Central memory CD8-positive, alpha-beta T cell (primary cell): ENCODE measurements at regions not wholly inside any gene's neighbourhood (a gene's known extent, or its start where the extent isn't known, plus 50 kb on each side); places are given as distances from the start of the nearest gene placed in this dataset.
A peak's percentile ranks its signal among the peaks of the same experiment; 100 is the strongest.

Experiments used
- ATAC-seq: fragments of 150-1000 bp; cut with Tn5 transposase; replicated peaks from 2 replicates; pipeline ENCODE4 v1.10.0; 2022; ENCODE audit warnings: mild to moderate bottlenecking, moderate FRiP score, moderate number of reproducible peaks; ENCODE audit not compliant: poor library complexity, severe bottlenecking; ENCODE audit errors: extremely low read depth
- DNase-seq, 2 donors: peaks; one replicate each; pipeline ENCODE4 v3.0.0; 2021; ENCODE audit warnings: low spot score in 2 of 2
- H3K27ac Mint-ChIP-seq: one replicate; pipeline ENCODE4 v1.8.0; 2022; ENCODE audit warnings: low read depth, mild to moderate bottlenecking, moderate library complexity, mixed read lengths
- H3K27me3 Mint-ChIP-seq: one replicate; pipeline ENCODE4 v1.8.0; 2022; ENCODE audit warnings: mixed read lengths
- H3K36me3 Mint-ChIP-seq: one replicate; pipeline ENCODE4 v1.8.0; 2022; ENCODE audit warnings: mild to moderate bottlenecking, moderate library complexity, mixed read lengths; ENCODE audit not compliant: insufficient read depth
- H3K4me1 Mint-ChIP-seq: one replicate; pipeline ENCODE4 v1.8.0; 2022; ENCODE audit warnings: mixed read lengths
- H3K4me3 Mint-ChIP-seq: one replicate; pipeline ENCODE4 v1.8.0; 2022; ENCODE audit warnings: mild to moderate bottlenecking, moderate library complexity, mixed read lengths
- H3K9me3 Mint-ChIP-seq: one replicate; pipeline ENCODE4 v1.8.0; 2022; ENCODE audit warnings: mixed read lengths

DNA sequence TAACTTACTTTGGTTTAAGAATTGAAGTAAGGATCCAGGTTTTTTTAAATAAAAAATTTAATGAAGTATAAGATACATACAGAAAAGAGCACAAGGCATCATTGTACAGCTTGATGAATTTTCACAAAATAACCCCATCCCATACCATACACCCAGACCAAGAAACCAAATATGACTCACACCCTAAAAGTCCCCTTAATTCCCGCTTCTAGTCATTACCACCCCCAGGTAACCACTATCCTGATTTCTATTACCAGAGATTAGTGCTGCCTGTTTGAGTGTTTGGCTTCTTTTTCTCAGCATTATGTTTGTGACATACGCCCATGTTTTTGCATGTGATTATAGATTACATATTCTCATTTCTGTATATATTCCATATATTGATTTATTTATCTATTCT is 98.5 kb upstream of the HIVEP3 start:
- no peak overlapping the region for H3K4me3 Mint-ChIP-seq
- no peaks in the 10 kb centered on the region for H3K36me3 Mint-ChIP-seq
- no peak for ATAC-seq
- no peak overlapping the region for H3K27ac Mint-ChIP-seq
- peaks cover 21% of the 10 kb centered on the region for H3K4me1 Mint-ChIP-seq
- no peak for DNase-seq
- no peaks in the 10 kb centered on the region for H3K9me3 Mint-ChIP-seq
- no peaks in the 10 kb centered on the region for H3K27me3 Mint-ChIP-seq

- H3K27ac Mint-ChIP-seq: no peak overlapping the region
- no peak overlapping the region for H3K4me3 Mint-ChIP-seq
- peaks cover 41% of the 10 kb centered on the region for H3K4me1 Mint-ChIP-seq
- ATAC-seq (no peak), DNase-seq (no peak)
- no peaks in the 10 kb centered on the region for H3K9me3 Mint-ChIP-seq
- no peaks in the 10 kb centered on the region for H3K27me3 Mint-ChIP-seq
- H3K36me3 Mint-ChIP-seq: no peaks in the 10 kb centered on the region
These were observed 96.1 kb upstream of the HIVEP3 start for GRCh38 chr1:42014823-42015222.

DNA sequence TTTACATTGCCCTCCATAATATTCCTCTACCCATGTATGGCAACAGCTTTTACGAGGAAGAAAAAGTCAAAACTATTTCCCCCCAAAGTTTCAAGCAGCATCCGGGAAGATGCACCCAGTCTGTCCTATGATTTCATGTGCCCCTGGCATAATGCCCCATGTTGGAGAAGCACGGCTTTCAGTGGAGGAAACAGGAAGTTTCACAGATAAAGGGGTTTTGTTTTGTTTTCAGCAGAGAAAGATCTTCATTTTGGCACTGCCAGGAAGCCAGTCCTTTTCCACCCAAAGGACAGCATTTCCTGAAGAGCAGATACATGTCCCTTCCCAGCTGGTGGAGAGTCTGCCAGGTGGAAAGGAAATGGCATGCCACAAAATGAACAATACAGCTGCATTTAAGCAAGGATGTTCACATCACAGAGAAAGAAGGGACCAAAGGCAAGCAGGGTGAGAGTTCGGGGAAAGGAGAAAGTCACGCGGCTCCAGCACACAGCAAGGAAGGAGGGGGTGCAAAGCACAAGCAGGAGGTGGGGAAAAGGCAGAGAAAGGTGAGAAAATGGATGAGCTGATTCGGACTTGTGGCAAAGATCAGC is 95.3 kb upstream of the HIVEP3 start:
- no peaks in the 10 kb centered on the region for H3K36me3 Mint-ChIP-seq
- H3K4me3 Mint-ChIP-seq: peak overlapping the region; percentile 21
- H3K27ac Mint-ChIP-seq: peak overlapping the region; percentile 1
- DNase-seq (no peak), ATAC-seq (no peak)
- no peaks in the 10 kb centered on the region for H3K27me3 Mint-ChIP-seq
- H3K4me1 Mint-ChIP-seq: peaks cover 48% of the 10 kb centered on the region
- no peaks in the 10 kb centered on the region for H3K9me3 Mint-ChIP-seq

DNA sequence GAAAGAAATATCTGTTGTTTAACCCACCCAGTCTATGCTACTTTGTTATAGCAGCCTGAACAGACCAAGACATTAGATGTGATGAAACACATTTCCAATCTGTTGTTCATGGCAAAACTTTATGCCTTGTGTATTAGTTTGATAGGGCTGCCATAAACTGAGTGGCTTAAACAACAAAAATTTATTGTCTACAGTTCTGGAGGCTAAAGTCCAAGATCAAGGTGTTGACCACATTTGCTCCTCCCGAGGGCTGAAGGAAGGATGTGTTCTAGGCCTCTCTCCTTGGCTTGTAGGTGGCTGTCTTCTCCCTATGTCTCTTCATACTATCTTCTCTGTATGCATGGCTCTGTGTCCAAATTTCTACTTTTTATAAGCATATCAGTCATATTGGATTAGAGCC is 94.1 kb upstream of the HIVEP3 start:
- H3K4me1 Mint-ChIP-seq: peaks cover 58% of the 10 kb centered on the region
- no peak overlapping the region for H3K27ac Mint-ChIP-seq
- no peak for DNase-seq

GRCh38 chr1:42010381-42010780 is 91.7 kb upstream of the HIVEP3 start:
- Mint-ChIP-seq H3K27me3 (no peaks in the 10 kb centered on the region), H3K9me3 (no peaks in the 10 kb centered on the region), H3K4me3 (no peak overlapping the region), H3K4me1 (peaks cover 61% of the 10 kb centered on the region), H3K27ac (no peak overlapping the region), H3K36me3 (no peaks in the 10 kb centered on the region)
- DNase-seq (no peak), ATAC-seq (no peak)

More for the DNA sequence above, 94.1 kb upstream of the HIVEP3 start:
- ATAC-seq: no peak
- no peaks in the 10 kb centered on the region for H3K27me3 Mint-ChIP-seq
- no peak overlapping the region for H3K4me3 Mint-ChIP-seq
- H3K36me3 Mint-ChIP-seq: no peaks in the 10 kb centered on the region
- no peaks in the 10 kb centered on the region for H3K9me3 Mint-ChIP-seq

DNA sequence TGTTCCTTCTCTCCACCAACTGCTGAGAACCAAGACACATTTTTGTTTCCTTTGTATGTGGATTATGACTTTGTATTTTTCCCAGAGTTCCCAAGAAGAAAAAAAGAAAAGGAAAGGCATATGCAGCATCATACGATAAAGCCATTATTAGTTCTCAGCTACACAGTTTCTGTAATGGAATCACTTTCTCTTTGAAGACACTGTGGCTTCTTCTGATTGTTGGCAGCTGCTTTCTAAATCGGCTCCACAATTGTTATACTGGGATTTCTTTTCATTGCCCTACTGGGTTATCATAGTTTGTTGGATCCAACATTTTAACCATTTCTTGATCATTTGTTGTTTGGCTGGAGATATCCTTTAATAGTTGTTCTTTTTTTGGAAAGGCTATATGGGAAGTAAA is 89.5 kb upstream of the HIVEP3 start:
- peaks cover 49% of the 10 kb centered on the region for H3K4me1 Mint-ChIP-seq
- ATAC-seq (no peak), DNase-seq (no peak)
- H3K36me3 Mint-ChIP-seq: no peaks in the 10 kb centered on the region
- H3K27ac Mint-ChIP-seq: no peak overlapping the region
- no peaks in the 10 kb centered on the region for H3K27me3 Mint-ChIP-seq
- no peak overlapping the region for H3K4me3 Mint-ChIP-seq
- no peaks in the 10 kb centered on the region for H3K9me3 Mint-ChIP-seq

DNA sequence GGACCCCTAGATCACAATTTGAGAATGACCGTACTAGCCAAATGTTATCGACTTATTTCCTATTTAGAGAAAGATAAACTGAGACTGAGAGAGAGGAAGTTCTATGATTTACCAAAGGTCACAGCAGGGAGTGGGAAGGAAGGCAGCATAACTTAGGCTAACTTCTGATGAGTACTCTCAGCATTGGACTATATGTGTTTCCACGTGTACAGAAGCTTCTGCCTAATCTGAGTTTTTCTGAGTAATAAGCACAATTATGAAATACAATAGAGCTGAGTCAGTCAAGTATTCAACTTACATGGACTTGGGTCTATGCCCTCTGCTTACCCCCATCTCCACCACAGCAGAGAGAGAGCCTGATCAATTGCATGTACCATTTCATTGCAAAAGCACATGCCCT is 88.1 kb upstream of the HIVEP3 start:
- ATAC-seq (no peak), DNase-seq (no peak)
- H3K27ac Mint-ChIP-seq: no peak overlapping the region
- H3K27me3 Mint-ChIP-seq: no peaks in the 10 kb centered on the region
- no peak overlapping the region for H3K4me3 Mint-ChIP-seq
- H3K36me3 Mint-ChIP-seq: no peaks in the 10 kb centered on the region
- H3K9me3 Mint-ChIP-seq: no peaks in the 10 kb centered on the region
- peaks cover 44% of the 10 kb centered on the region for H3K4me1 Mint-ChIP-seq

- Mint-ChIP-seq H3K9me3 (no peaks in the 10 kb centered on the region), H3K27me3 (no peaks in the 10 kb centered on the region), H3K4me1 (peaks cover 39% of the 10 kb centered on the region), H3K36me3 (no peaks in the 10 kb centered on the region), H3K4me3 (no peak overlapping the region), H3K27ac (no peak overlapping the region)
- DNase-seq (no peak), ATAC-seq (no peak)
These were observed 87.4 kb upstream of the HIVEP3 start for GRCh38 chr1:42006093-42006492.

- Mint-ChIP-seq H3K9me3 (no peaks in the 10 kb centered on the region), H3K27ac (no peak overlapping the region), H3K27me3 (no peaks in the 10 kb centered on the region), H3K4me3 (no peak overlapping the region), H3K36me3 (no peaks in the 10 kb centered on the region), H3K4me1 (peaks cover 34% of the 10 kb centered on the region)
- ATAC-seq: no peak
- no peak for DNase-seq
These were observed 86.8 kb upstream of the HIVEP3 start for GRCh38 chr1:42005530-42005929.

DNA sequence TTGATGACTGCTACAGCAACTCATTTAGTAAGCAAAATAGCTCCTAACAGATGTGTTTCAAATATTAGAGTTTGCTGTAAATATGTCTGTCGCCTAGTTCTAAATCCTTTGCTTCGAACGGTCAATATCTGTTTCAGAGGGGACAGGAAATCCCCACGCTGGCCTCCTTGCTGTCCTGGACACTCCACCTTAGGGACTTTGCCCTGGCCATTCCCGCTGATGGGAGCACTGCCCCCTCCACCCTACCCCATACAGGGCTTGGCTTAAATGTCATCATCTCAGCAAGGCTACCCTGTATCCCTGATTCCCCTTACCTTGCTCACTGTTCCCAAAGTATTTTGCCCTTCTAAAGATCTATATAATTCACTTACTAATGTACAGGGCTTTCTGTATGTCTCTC is 86.1 kb upstream of the HIVEP3 start:
- Mint-ChIP-seq H3K9me3 (no peaks in the 10 kb centered on the region), H3K27ac (no peak overlapping the region), H3K4me3 (no peak overlapping the region), H3K36me3 (no peaks in the 10 kb centered on the region), H3K27me3 (no peaks in the 10 kb centered on the region), H3K4me1 (peaks cover 28% of the 10 kb centered on the region)
- ATAC-seq: no peak
- no peak for DNase-seq

DNA sequence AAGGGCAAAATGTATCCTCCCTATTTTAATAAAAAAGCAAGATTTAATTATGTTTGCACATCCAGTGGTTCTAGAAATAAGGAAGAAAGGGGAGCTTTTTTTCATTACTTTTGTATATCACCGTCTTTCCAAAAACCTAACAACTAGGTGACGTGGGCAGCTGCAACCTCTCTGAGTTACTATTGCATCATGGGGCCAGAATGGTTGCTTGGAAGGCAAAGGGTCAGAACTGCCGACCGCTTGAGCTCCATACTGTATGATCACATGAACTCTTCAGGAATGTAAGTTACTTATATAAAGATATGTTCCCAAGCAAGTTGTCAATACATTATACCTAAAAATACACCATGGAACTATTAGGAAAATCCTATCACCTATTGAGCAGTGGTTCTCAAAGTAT is 85.6 kb upstream of the HIVEP3 start:
- Mint-ChIP-seq H3K36me3 (no peaks in the 10 kb centered on the region), H3K4me1 (peaks cover 25% of the 10 kb centered on the region), H3K27me3 (no peaks in the 10 kb centered on the region)

GRCh38 chr1:42003433-42003832 is 84.7 kb upstream of the HIVEP3 start:
- no peaks in the 10 kb centered on the region for H3K36me3 Mint-ChIP-seq
- no peak overlapping the region for H3K4me3 Mint-ChIP-seq
- H3K9me3 Mint-ChIP-seq: no peaks in the 10 kb centered on the region
- no peak overlapping the region for H3K27ac Mint-ChIP-seq
- H3K27me3 Mint-ChIP-seq: no peaks in the 10 kb centered on the region
- ATAC-seq (no peak), DNase-seq (no peak)
- peaks cover 16% of the 10 kb centered on the region for H3K4me1 Mint-ChIP-seq

More for the DNA sequence above, 85.6 kb upstream of the HIVEP3 start:
- no peak for ATAC-seq
- Mint-ChIP-seq H3K9me3 (no peaks in the 10 kb centered on the region), H3K27ac (no peak overlapping the region), H3K4me3 (no peak overlapping the region)
- DNase-seq: no peak

GRCh38 chr1:42002220-42002619 is 83.5 kb upstream of the HIVEP3 start:
- no peak for ATAC-seq

DNA sequence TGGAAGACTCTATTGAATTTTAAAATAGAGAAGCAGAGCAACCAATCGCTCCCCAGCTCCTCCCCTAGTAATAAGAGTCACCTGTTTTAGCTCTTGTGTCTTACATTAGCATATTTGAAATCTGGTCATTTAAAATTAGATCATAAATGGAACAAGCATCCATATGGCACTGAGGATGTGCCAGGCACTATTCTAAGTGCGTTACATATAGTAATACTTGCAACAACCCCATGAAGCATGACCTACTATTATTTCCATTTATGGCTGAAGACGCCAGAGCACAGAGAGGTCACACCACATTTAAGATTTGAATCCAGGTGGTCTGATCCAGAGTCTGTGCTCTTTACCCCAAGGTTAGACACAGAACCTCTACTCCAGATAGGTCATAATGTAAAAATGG is 82.0 kb upstream of the HIVEP3 start:
- Mint-ChIP-seq H3K27me3 (no peaks in the 10 kb centered on the region), H3K4me1 (peaks cover 14% of the 10 kb centered on the region), H3K36me3 (no peaks in the 10 kb centered on the region), H3K4me3 (no peak overlapping the region), H3K27ac (no peak overlapping the region), H3K9me3 (no peaks in the 10 kb centered on the region)
- no peak for DNase-seq
- no peak for ATAC-seq

More at GRCh38 chr1:42002220-42002619, 83.5 kb upstream of the HIVEP3 start:
- Mint-ChIP-seq H3K27ac (no peak overlapping the region), H3K36me3 (no peaks in the 10 kb centered on the region), H3K9me3 (no peaks in the 10 kb centered on the region), H3K27me3 (no peaks in the 10 kb centered on the region), H3K4me3 (no peak overlapping the region), H3K4me1 (peaks cover 9% of the 10 kb centered on the region)
- DNase-seq: no peak
